Calu3 (cell line): ENCODE measurements at regions not wholly inside any gene's neighbourhood (a gene's known extent, or its start where the extent isn't known, plus 50 kb on each side); places are given as distances from the start of the nearest gene placed in this dataset.

Experiments
- BruUV-seq: library from RNA; stranded (reverse); fragments of 400-500 nt; replicated peaks from 2 replicates; lab custom pipeline; 2021; lab: Mats Ljungman, UMichigan
- CTCF ChIA-PET: fragments of 300-600 bp; sonication (Branson Sonifier 250); formaldehyde crosslinking; loops from one replicate; lab custom pipeline; 2022; ENCODE audit warnings: antibody characterized with exemption; lab: Charles Lee
- DNase-seq: peaks from one replicate; pipeline ENCODE4 v3.0.0; 2022
- H3K27ac Mint-ChIP-seq: one replicate; pipeline ENCODE4 v1.8.0; 2022; ENCODE audit warnings: mixed read lengths; ENCODE audit not compliant: unreplicated experiment
- H3K27me3 Mint-ChIP-seq: one replicate; pipeline ENCODE4 v1.8.0; 2022; ENCODE audit warnings: mixed read lengths; ENCODE audit not compliant: unreplicated experiment
- H3K36me3 Mint-ChIP-seq: one replicate; pipeline ENCODE4 v1.8.0; 2022; ENCODE audit warnings: mild to moderate bottlenecking, moderate library complexity, mixed read lengths; ENCODE audit not compliant: insufficient read depth, unreplicated experiment
- H3K4me1 Mint-ChIP-seq: one replicate; pipeline ENCODE4 v1.8.0; 2022; ENCODE audit warnings: mild to moderate bottlenecking, low read depth, mixed read lengths; ENCODE audit not compliant: unreplicated experiment
- H3K4me3 Mint-ChIP-seq: one replicate; pipeline ENCODE4 v1.8.0; 2022; ENCODE audit warnings: mild to moderate bottlenecking, low read depth, moderate library complexity, mixed read lengths; ENCODE audit not compliant: unreplicated experiment
- H3K9me3 Mint-ChIP-seq: one replicate; pipeline ENCODE4 v1.8.0; 2022; ENCODE audit warnings: low read depth, mixed read lengths; ENCODE audit not compliant: unreplicated experiment
- intact Hi-C: fragments of 100-400 bp; cut with micrococcal nuclease; formaldehyde crosslinking; loops from one replicate; pipeline ENCODE4 v1.10.0; 2022; ENCODE audit not compliant: unreplicated experiment
- TF ChIP-seq, protein P1 (sequence below): fragments of 200-600 bp; IDR thresholded peaks from one replicate; pipeline ENCODE4 v1.8.0; 2022; ENCODE audit warnings: antibody characterized with exemption; ENCODE audit not compliant: unreplicated experiment

DNA sequence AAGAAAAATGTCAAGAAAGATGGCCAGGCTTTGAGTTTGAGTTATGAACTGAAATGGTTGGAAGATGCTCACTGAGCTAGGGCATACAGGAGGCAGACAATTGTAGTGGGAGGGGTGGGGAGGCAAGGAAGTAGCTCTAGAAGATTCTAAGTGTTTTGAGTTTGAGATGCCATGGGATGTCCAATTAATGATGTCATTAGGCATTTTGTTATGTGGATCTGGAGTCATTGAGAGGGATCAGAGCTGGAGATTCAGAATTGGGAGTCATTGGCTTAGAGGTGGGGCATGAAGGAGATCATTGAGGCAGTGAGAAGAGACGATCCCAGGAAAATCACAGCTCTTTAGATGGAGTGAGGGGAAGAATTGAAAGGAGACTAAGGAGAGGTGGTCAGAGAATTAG is 111.5 kb upstream of the ZNF618 start:
- H3K27ac Mint-ChIP-seq: no peak overlapping the region
- intact Hi-C loops: no loop called here
- H3K9me3 Mint-ChIP-seq: peaks cover 3% of the 10 kb centered on the region
- no peak for DNase-seq
- no TSS peak for BruUV-seq
- no peaks in the 10 kb centered on the region for H3K36me3 Mint-ChIP-seq
- H3K4me3 Mint-ChIP-seq: no peak overlapping the region
- TF ChIP-seq, protein P1, sequence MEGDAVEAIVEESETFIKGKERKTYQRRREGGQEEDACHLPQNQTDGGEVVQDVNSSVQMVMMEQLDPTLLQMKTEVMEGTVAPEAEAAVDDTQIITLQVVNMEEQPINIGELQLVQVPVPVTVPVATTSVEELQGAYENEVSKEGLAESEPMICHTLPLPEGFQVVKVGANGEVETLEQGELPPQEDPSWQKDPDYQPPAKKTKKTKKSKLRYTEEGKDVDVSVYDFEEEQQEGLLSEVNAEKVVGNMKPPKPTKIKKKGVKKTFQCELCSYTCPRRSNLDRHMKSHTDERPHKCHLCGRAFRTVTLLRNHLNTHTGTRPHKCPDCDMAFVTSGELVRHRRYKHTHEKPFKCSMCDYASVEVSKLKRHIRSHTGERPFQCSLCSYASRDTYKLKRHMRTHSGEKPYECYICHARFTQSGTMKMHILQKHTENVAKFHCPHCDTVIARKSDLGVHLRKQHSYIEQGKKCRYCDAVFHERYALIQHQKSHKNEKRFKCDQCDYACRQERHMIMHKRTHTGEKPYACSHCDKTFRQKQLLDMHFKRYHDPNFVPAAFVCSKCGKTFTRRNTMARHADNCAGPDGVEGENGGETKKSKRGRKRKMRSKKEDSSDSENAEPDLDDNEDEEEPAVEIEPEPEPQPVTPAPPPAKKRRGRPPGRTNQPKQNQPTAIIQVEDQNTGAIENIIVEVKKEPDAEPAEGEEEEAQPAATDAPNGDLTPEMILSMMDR: no peak
- no peaks in the 10 kb centered on the region for H3K4me1 Mint-ChIP-seq
- CTCF ChIA-PET: no interaction called here
- peaks cover 93% of the 10 kb centered on the region for H3K27me3 Mint-ChIP-seq

DNA sequence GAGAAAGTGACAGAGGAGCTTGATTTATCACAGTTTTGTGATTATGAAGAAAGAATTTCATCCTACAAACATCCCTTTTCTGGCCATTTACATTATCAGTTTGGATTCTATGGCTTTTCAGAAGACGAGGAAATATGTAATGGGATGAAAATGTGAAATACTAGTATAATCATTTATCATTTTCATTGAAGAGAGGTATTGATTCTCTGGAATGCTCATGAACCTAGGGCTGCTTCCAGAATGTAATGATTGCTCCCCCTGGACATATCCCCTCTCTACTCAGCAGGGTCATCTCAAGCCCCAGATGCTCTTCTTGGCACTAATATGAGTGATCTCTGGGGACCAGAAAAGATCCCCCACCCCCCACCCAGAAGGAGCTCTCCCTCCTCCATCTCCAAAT is 106.7 kb upstream of the ZNF618 start:
- TF ChIP-seq, protein P1: no peak
- Mint-ChIP-seq H3K4me3 (no peak overlapping the region), H3K36me3 (no peaks in the 10 kb centered on the region), H3K9me3 (peaks cover 3% of the 10 kb centered on the region), H3K4me1 (no peaks in the 10 kb centered on the region), H3K27me3 (peaks cover 88% of the 10 kb centered on the region), H3K27ac (no peak overlapping the region)
- intact Hi-C loops: no loop called here
- BruUV-seq: no TSS peak
- no peak for DNase-seq
- CTCF ChIA-PET: interaction anchor here (0.8 kb wide), 1 partner anchor 563 kb away, joined by 3 read pairs; no protein-coding TSS in a partner anchor

DNA sequence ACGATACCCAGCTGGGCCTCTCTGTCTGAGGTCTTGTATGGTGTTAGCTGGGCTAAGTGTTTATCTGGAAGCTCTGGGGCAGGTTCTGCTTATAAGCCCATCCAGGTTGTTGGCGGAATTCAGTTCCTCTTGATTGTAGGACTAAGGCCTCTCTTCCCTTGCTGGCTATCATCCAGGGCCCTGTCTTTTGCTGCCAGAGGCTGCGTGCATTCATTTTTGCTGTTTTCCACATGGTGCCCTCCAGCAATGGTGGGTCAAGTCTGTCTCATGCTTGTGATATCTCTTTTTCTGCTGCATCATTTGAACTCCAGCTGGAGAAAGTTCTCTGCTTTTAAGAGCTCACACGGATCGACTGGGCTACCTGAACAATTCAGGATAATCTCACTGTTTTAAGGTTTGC is 105.7 kb upstream of the ZNF618 start:
- Mint-ChIP-seq H3K27me3 (peaks cover 86% of the 10 kb centered on the region), H3K9me3 (peaks cover 3% of the 10 kb centered on the region), H3K27ac (no peak overlapping the region), H3K36me3 (no peaks in the 10 kb centered on the region), H3K4me3 (no peak overlapping the region), H3K4me1 (no peaks in the 10 kb centered on the region)
- intact Hi-C loops: no loop called here
- CTCF ChIA-PET: no interaction called here
- TF ChIP-seq, protein P1: no peak
- no TSS peak for BruUV-seq
- no peak for DNase-seq

DNA sequence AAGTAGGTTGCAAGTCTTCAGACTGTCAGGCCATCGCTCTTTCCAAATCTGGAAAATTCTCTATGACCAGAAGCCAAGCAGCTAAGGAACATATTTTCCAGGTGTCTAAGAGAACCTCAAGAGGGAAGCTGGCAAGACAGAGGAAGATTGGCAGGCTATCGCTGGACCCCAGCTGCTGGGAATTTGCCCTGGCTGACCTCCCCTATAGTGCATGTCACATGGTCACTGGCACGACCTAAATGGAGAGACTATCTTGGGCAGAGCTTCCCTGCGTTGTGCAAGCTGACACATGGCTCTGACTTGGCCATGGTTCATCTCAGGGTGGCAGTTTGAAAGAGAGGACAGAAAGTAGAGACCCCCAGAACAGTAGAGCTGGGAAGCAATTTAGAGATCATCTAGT is 104.9 kb upstream of the ZNF618 start:
- TF ChIP-seq, protein P1: no peak
- intact Hi-C loops: no loop called here
- H3K27ac Mint-ChIP-seq: no peak overlapping the region
- H3K36me3 Mint-ChIP-seq: no peaks in the 10 kb centered on the region
- no peak for DNase-seq
- no TSS peak for BruUV-seq
- CTCF ChIA-PET: no interaction called here
- H3K9me3 Mint-ChIP-seq: peaks cover 3% of the 10 kb centered on the region
- no peaks in the 10 kb centered on the region for H3K4me1 Mint-ChIP-seq
- no peak overlapping the region for H3K4me3 Mint-ChIP-seq
- peaks cover 78% of the 10 kb centered on the region for H3K27me3 Mint-ChIP-seq
